Glomerular endothelial cell (primary cell): ENCODE measurements at regions not wholly inside any gene's neighbourhood (a gene's known extent, or its start where the extent isn't known, plus 50 kb on each side); places are given as distances from the start of the nearest gene placed in this dataset.

Experiments
- DNase-seq: peaks from one replicate; pipeline ENCODE4 v3.0.0-alpha.2; 2011; ENCODE audit warnings: low read depth, low spot score; ENCODE audit errors: extremely low read depth

GRCh38 chr20:24116611-24117010, 128.0 kb upstream of the GGTLC1 start:
- no peak for DNase-seq

- DNase-seq = no peak
Measured at GRCh38 chr20:24112360-24112759, 123.8 kb upstream of the GGTLC1 start.

DNA sequence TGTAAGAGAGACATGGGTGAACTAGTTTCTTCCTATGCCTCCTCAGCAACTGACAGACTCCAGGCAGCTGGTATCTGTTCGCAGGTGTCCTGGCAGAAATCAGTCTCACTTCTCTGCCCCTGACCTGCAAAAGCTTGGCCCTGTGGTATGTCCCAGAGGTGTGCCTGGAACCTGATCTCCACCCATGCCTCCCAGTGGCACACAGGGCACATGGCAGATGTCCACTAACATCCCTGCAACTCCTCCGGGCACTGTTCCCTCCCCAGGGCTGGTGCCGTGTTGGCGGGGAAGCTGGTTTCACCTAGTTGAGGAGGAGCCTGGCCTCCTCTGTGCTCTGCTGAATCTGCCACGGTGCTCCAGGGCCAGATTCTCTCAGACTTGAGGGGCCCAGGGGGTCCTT, 123.3 kb upstream of the GGTLC1 start:
- DNase-seq = no peak

- no peak for DNase-seq
Measured at GRCh38 chr20:24109537-24109936, 121.0 kb upstream of the GGTLC1 start.

DNA sequence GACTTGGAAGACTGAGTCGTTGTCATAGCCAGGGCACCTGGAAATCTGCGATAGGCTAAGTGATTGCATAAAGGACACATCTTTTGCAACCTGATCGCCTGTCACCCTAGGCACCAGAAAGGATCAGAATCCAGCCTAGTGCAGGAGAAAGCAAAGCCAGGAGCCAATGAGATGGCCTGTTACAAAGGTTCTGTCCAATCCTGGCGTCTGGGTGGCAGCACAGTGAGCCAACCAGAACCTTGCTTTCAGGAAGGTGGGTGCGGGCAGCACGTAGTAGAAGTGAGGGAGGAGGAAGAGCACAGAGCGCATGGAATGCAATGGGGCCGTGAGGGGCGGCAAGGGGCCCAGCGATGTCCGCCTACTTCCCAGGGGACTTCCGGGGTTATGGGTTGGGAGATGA, 120.4 kb upstream of the GGTLC1 start:
- no peak for DNase-seq

GRCh38 chr20:24108581-24108980, 120.0 kb upstream of the GGTLC1 start:
- DNase-seq = no peak

DNA sequence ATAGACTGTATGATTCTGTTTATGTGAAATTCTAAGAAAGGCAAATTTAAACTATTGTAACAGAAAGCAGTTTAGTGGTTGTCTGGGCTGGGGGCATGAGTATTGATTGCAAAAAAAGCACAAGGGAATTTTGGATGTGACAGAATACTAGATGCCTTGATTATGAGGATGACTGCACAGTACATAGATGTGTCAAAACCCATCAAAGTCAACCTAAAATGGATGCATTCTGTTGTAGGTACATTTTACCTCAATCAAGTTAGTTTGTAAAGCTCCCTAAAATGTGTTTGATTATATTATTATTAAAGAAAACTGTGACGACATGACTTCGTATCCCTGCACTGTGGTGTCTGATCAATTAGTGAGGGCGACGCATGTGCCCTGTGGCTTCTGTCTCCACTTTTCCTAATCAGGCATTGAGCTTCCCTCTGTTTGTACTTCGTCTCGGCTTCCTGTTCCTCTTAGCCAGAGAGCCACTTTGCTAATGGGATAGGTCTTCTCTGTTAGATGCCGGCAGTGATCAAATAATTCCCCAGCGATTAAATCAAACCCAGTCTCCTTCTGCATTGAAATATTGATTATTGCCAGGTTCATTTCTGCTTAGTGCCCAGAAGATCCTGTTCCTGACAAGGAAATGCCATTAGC, 118.3 kb upstream of the GGTLC1 start:
- no peak for DNase-seq

DNA sequence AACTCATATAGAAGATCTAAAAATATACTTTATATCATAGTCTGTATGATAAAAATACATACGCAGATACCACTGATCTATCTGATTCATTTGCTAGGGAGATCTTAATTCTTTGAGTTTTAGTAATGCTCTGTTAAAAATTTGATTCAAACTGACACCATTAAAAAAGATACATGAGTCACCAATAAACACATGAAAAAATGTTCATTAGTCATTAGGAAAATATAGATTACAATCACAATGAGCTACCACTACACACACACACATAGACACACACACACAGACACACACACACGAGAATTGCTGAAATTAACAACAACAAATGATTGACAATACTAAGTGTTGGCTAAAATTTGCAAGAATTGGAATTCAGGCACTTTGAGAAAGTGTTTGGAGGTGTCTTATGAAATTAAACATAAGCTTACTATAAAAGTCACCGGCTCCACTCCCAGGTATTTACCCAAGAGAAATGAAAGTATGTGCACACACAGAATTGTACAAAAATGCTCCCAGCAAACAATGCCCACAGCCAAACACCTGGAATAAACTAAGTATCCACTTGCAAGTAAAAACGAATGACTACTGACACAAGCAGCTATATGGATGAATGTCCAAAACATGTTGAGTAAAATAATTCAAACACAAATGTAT, 117.7 kb upstream of the GGTLC1 start:
- DNase-seq = no peak

DNA sequence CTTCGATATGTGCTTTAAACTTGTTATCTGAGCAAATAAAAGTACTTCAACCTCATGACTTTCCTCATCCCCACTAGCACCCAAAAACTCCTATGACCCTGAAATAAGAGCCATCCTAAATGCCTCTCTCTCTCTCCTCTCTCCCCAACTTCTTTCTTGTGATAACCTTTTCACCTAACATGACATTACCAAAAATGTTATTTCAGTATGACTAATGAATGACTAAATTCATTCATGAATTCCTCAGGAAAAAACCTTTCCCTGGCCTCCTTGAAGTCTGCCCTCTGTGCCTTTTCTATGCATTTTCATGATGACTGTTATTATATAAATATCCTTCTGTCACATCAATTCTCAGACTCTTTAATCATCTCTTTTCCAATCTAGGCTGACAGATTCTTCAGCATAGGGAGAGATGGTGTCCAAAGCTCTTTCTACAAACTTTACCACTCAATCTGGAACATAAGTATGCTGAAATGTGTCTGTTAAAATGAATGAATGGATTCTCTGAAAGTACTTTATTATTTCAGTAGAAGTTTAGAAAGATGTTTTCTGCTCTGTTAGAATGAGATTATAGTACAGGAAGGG, 114.3 kb upstream of the GGTLC1 start:
- DNase-seq = peak; percentile 44

DNA sequence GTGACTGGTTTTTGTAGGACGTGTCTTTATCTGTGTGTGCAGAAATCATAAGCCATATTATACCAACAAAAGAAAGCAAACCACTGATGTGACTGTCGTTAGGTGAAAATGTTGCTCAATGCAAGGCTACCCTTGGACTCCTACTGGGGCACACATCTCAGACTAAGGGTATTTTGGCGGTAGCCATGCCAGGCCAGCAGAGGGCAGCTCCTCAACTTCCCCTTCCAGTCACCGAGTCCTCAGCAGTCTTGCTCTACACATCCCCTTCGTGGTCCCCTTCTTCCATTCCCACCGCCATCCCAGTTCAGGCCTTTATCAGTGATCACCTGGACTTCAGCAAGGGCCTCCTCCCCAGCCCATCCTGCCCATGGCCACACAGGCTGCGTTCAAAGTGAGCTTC, 113.7 kb upstream of the GGTLC1 start:
- DNase-seq = no peak

GRCh38 chr20:24100370-24101011, 111.9 kb upstream of the GGTLC1 start:
- peak; percentile 50 for DNase-seq

- no peak for DNase-seq
Measured at GRCh38 chr20:24098886-24099285, 110.3 kb upstream of the GGTLC1 start.

- DNase-seq = no peak
Measured at GRCh38 chr20:24097506-24098245, 109.1 kb upstream of the GGTLC1 start.

DNA sequence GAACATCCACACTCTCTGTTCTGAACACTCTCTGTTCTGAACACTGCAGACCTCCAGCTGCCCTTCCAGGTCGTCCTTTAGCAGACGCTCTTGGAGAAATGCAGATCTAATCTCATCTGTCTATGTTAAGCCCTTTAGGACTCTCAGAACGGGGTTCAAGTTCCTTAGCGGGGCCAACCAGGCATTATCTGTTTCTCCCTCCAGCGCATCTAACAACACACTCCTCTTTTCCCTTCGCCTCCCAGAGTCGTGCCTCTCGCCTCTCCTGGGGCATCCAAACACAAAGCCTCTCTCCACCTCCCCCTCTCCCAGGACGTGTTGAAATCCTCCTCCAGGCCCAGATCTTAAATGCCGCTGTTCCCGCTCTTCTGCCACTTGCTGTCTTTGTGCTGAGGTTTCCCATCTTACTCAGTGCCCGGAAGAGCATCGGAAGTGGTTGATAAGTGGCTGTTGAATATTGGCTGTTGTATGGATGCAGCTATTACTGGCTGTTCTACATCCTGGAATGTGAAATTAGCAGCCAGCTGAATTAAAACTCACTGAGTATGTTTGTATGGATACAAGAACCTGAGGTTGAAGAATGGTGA, 108.4 kb upstream of the GGTLC1 start:
- no peak for DNase-seq

DNA sequence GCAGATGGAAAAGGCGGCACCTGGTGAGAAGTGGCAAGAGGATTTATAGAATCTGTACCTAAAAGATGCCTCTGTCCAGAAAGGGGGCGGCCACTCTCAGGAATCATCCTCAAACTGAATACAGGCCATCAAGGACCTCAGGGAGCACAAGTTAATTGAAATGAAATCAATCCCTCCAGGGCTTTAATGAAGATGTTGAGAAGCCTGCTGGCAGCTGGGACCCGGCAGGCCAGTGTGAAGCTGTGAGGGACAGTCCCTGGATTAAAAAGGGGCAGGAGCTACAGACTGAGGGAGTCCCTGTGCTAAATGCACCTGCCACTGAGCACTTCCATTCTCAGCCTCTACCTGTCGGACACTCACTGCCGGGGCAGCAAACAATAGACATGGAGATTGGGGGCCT, 107.7 kb upstream of the GGTLC1 start:
- DNase-seq = no peak

GRCh38 chr20:24095756-24096155, 107.2 kb upstream of the GGTLC1 start:
- no peak for DNase-seq

- no peak for DNase-seq
Measured at GRCh38 chr20:24095303-24095702, 106.7 kb upstream of the GGTLC1 start.

- no peak for DNase-seq
Measured at GRCh38 chr20:24089576-24089975, 101.0 kb upstream of the GGTLC1 start.

DNA sequence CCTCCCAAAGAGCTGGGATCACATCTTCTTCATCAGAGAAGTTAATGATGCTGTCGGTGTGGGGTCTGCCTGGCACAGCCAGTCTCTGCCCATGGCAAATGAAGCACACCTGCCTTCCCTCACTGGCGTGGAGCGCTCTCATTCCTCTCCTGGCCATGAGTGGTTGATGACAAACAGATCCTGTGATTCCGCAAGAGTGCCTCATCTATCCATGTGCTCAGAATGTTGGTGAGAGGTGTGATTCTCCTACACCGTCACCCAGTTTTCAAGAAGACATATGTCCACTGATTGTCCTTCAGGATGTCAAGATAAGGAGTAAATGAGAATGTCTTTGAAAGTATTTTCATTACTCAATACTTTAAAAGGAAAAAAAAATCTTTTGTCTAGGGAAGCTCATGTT, 97.5 kb upstream of the GGTLC1 start:
- DNase-seq = no peak

DNA sequence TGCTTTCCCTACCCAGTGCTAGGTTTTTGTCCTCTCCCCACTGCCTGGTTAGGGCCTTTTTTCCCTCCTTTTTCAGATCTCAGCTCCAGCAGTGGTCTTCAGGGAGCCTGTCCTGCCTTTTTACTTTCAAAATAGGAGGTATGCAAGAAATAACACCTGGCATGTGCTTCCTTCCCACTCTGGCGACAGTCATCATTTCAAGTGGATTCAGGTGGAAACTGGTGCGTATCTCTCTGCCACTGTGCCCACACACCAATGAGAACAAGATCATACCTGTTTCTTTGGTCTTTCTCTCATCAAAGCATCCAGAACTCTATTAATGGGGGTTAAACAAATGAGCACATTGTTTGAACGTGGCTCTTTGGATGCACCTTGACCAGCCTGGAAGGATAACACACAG, 95.7 kb upstream of the GGTLC1 start:
- no peak for DNase-seq

DNA sequence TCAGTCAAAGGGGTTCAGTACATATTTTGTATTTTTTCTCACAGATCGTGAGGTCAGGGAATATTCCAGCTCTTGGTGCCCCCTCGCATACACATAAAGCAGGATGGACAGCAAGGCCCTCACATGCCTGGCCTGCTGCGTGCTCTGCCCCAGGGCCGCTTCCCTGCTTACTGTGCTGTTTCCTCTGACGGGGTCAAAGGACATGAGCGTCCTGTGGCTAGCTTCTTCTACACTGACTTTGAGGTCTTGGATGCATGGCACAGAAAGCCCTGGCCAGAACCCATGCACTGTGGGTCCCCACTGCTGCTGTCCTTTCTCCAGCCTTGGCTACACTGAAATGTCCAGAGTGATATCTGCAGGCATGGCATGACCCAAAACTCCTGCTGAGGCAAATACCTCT, 92.5 kb upstream of the GGTLC1 start:
- DNase-seq = no peak
